NCI-H2227 (cell line): ENCODE measurements at regions not wholly inside any gene's neighbourhood (a gene's known extent, or its start where the extent isn't known, plus 50 kb on each side); places are given as distances from the start of the nearest gene placed in this dataset.

Source experiments
- DNase-seq: peaks from one replicate; lab custom pipeline; 2025; ENCODE audit not compliant: unreplicated experiment; lab: John Stamatoyannopoulos, UW

GRCh38 chr5:174326372-174326771, 280.9 kb downstream of the NSG2 start:
- DNase-seq = no peak

- peak; percentile 81 for DNase-seq
Measured at GRCh38 chr5:174327317-174327864, 281.9 kb downstream of the NSG2 start.

GRCh38 chr5:174327896-174328295, 282.4 kb downstream of the NSG2 start:
- no peak for DNase-seq

GRCh38 chr5:174328631-174329299, 283.3 kb downstream of the NSG2 start:
- no peak for DNase-seq

- DNase-seq = no peak
Measured at GRCh38 chr5:174329738-174330137, 284.2 kb downstream of the NSG2 start.

GRCh38 chr5:174335682-174336364, 290.3 kb downstream of the NSG2 start:
- DNase-seq = no peak

- no peak for DNase-seq
Measured at GRCh38 chr5:174336479-174336878, 291.0 kb downstream of the NSG2 start.

GRCh38 chr5:174337276-174338184, 292.0 kb downstream of the NSG2 start:
- DNase-seq = peak; percentile 90

- no peak for DNase-seq
Measured at GRCh38 chr5:174338185-174339010, 292.9 kb downstream of the NSG2 start.

- no peak for DNase-seq
Measured at GRCh38 chr5:174339130-174339529, 293.6 kb downstream of the NSG2 start.

GRCh38 chr5:174340226-174340625, 294.7 kb downstream of the NSG2 start:
- no peak for DNase-seq

- DNase-seq = no peak
Measured at GRCh38 chr5:174342696-174343095, 297.2 kb downstream of the NSG2 start.

- no peak for DNase-seq
Measured at GRCh38 chr5:174343826-174344225, 298.3 kb downstream of the NSG2 start.

GRCh38 chr5:174344335-174344734, 298.8 kb downstream of the NSG2 start:
- no peak for DNase-seq

- DNase-seq = no peak
Measured at GRCh38 chr5:174347183-174347582, 301.7 kb downstream of the NSG2 start.

- no peak for DNase-seq
Measured at GRCh38 chr5:174348311-174348981, 302.9 kb downstream of the NSG2 start.

GRCh38 chr5:174352681-174353080, 307.2 kb downstream of the NSG2 start:
- DNase-seq = no peak

- no peak for DNase-seq
Measured at GRCh38 chr5:174354571-174354970, 309.1 kb downstream of the NSG2 start.

GRCh38 chr5:174355208-174355612, 309.7 kb downstream of the NSG2 start:
- no peak for DNase-seq

- no peak for DNase-seq
Measured at GRCh38 chr5:174355995-174356394, 310.5 kb downstream of the NSG2 start.
